ENCODE measurements at regions not wholly inside any gene's neighbourhood (a gene's known extent, or its start where the extent isn't known, plus 50 kb on each side); places are given as distances from the start of the nearest gene placed in this dataset.
"Not testable (repeated sequence)": the region's sequence is repeated elsewhere in the genome, so short reads cannot be mapped to it uniquely, and the experiment has no call there.

DNA sequence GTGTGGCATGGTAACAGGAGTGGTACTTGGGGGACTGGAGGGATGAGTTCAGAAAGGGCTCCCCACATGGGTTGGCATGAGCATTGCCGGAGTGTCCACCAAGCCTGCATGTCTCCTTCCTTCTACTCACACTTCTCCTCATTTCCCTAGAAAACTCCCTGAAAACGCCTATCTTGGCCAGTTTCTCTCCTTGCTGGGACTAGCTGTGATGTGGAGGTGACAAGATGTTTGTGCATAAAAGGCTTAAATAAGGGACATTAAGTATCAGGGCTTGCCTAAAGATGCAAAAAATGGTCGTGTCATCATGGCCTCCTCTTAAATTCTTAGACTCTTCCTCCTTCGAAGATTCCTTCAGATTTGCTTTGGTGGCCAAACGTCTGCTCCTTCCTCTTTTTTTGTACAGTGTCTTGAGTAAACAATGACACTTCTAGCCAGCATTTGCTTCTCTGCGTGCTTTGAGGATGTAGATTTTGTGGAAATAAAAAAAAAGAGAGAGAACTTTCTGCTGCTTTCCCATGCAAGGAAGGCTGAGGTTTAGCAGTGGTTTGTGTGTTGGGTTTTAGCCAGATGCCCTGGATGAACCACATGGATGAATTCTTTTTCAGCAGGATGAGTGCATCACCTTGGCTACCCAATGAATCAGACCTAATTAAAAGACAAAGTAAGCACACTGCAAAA is 239.1 kb upstream of the IRF2BP2 start:
- no peak for DNase-seq (ENCODE audit: low read depth in 2 of 2, low spot score in 1 of 2)

DNA sequence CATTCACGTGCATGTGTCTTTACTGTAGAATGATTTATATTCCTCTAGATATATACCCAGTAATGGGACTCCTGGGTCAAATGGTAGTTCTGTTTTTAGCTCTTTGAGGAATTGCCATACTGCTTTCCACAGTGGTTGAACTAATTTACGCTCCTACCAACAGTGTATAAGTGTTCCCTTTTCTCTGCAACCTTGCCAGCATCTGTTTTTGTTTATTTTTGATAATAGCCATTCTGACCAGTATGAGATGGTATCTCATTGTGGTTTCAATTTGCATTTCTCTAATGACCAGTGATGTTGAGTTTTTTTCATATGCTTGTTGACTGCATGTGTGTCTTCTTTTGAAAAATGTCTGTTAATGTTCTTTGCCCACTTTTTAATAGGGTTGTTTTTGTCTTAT is 236.8 kb upstream of the IRF2BP2 start:
- DNase-seq (ENCODE audit: low read depth in 2 of 2, low spot score in 1 of 2) = not testable (repeated sequence)

DNA sequence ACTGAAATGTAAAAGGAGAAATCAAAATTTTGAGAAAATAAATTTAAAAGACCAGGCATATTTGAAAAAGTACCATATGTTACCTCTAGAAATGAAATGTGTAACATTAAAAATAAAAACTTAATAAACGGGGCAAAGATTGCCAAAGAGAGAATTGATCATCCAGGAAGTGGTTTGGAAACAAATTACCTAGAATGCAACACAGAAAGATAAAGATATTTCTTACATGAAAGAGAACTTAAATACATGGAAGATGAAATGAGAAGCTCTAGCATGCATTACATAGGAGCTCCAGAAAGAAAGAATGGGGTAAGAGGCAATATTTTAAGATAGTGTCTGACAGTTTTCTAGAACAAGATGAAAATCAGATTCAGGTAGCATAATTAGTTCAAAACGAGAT is 235.9 kb upstream of the IRF2BP2 start:
- DNase-seq (ENCODE audit: low read depth in 2 of 2, low spot score in 1 of 2) = no peak

DNA sequence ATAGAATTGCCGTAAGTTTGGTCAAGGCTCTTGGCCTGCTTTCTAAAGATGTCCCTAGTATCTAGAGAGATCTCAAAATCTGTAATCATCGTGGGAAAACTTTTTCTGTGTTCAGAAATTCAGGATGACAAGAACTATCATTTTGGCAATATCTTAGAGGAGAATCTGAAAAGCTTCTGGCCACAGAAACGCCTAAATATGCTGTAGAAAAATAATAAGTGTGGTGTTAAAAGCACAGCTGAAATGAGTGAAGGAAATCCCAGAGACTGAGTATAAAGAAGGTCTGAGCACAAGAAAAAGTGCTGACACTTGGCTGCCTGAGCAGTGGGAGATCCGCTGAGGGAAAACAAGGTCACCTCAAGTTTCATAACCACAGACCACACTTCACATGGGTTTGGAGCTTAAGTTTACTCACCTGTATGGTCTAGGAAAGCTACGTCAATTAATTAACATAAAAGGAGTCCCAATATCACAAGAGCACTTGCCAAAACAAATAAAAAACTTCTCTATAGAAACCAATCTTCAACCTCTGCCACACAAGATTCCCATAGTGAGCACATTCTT is 235.2 kb upstream of the IRF2BP2 start:
- no peak for DNase-seq (ENCODE audit: low read depth in 2 of 2, low spot score in 1 of 2)

DNA sequence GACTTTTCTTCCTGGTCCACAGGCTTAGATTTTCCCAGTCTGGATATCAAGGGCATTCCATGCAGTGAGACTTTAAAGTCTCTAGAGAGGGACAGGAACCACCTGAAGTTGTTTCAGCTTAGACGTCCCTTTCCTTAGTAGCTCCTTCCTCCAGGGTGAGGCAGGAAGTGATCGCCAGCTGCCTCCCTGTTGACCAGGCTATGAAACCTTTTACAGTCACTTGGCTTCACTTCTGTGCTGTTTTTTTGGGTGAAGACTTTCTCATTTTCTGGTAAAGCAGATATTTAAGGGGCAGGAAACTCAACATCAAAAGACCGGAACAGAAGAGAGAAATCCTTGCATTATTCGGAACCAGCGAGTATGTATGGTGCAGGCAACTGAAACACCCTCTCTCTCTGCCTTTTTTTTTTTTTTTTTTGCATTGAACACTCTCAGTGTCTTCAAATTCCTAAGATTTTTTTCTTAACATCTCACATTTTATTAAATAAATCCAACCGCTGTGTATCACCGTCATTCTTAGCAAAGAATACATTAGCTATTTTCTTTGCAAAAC is 234.6 kb upstream of the IRF2BP2 start:
- DNase-seq (ENCODE audit: low read depth in 2 of 2, low spot score in 1 of 2) = no peak

DNA sequence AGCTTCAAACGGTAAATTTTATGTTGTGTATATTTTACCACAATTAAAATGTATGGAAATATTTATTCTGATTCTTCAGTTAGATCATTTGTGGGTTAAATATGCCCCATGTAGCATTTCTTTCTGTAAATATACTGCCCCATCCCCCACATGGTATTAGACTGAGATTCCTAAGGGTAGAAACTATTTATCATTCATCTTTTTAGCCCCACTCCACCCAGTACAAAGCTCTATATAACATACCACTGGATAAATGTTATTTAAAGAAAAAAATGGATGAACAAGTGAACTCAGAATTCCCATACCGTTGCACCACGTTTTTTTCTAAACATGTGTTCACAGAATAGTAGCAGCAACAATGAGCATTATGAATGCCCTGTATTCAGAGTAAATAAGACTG is 234.0 kb upstream of the IRF2BP2 start:
- DNase-seq (ENCODE audit: low read depth in 2 of 2, low spot score in 1 of 2) = no peak

DNA sequence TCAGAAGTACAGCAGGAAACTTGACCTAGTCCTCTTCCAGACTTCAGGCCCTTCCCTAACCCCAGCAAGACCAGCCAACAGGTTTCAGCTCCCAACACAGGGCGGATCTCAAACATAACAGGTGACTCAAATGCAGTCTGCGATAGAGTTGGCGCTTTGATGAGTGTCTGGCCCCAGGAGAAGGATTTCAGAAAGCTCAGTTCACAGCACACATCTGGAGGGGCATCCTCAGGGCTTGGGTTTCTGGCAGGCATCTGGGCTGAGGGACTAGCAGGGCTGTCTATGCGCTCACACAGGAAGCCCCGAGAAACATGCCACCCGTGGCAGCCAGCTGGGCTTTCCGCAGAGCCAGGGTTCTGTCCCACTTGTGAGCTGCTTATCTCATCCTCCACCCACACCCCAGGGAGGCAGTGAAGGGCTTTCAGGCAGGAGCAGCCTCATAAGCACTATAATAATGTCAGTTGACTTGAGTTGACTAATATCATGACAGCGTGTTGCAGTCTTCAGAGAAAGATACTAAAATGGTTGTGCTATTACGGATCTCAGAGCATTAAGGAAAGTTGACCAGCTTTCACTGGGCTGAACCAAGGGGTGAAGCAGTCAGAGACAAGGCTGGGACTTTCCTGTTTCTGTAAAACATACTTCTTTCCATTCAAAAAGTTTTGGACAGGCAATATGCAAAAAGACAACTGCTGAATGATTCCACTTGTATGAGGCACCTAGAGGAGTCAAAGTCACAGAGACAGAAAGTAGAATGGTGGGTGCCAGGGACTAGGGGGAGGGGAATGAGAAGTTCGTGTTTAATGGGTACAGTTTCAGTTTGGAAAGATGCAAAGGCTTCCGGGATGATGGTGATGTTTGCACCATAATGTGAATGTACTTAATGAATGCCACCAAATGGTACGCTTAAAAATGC is 233.0 kb upstream of the IRF2BP2 start:
- peak; percentile 18 to 60 for DNase-seq (ENCODE audit: low read depth in 2 of 2, low spot score in 1 of 2)

DNA sequence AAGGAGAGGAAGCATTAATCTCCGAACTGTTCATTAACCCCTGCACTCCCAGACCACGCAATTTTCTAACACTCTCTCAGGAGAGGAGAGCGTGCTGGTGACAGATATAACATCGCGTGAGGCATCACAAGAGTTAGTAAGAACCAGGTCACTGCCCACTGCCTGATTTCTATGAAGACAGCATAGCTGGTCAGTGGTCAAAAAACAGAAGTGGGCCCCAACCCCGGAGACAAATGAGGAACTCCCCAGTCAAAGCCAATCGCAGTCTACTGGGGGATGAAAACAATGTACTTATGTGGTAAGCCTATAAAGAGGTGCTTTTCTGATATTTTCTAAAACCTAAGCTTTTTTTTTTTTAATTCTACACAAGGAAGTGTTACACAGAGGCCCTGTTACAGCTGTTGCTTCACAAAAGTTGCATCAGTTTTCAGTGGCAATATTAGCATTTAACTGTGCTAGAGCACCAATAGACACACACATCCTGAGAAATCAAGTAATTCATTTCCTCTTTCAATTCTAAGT is 231.8 kb upstream of the IRF2BP2 start:
- DNase-seq (ENCODE audit: low read depth in 2 of 2, low spot score in 1 of 2) = no peak

DNA sequence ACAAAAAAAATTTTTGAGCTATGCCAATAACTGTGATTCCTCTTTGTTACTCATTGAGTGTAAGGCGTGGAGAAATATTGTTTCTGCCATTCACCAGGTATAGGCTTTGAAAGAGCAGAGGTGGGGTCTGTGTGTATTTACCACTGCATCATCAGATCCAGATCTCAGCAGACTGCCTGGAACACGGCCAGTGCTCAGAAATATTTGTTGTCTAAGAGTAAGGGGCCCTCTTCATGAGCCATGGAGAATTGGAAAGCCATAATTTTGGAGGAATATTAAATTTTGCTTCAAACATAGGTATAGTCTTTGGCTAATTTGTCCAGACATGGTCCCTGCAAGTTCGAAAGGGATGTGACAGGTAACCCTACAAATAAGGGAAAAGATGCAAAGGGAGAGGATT is 231.3 kb upstream of the IRF2BP2 start:
- no peak for DNase-seq (ENCODE audit: low read depth in 2 of 2, low spot score in 1 of 2)

DNA sequence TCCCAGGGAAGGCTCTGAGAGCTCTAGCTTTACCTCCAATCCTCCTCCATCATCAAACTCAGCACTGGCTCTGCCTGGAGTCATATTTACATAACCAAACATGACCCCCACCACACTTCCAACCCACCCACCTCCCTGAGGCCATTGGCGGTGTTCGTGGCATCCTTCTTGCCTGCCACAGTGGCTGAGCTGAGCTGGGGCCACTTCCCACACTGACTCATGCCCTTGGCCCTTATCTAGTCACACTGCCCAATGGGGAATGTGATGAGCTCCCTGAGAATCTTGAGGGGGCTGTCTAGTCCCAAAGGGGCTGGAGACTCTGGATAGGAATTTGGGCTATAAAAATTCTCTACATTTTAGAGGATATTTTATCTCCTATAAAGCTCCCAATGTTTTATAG is 230.9 kb upstream of the IRF2BP2 start:
- no peak for DNase-seq (ENCODE audit: low read depth in 2 of 2, low spot score in 1 of 2)

DNA sequence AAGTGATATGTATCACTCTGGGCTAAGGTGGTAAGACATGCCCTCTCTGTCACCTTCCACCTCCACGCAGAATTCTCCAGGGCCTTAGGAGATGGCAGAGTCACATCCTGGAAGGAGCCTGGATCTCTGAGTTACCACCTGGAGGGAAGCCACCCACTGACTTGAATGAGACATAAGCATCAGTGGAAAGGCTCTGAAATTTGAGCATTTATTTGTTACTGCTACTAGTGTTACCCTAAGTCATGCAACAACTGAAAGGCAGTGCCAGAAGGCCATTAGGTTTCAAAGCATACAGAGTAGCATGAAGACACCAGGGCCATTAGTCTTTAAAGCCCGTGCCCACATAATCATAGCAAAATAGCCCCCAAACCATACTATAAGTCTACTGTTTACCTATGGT is 230.3 kb upstream of the IRF2BP2 start:
- DNase-seq (ENCODE audit: low read depth in 2 of 2, low spot score in 1 of 2) = no peak

DNA sequence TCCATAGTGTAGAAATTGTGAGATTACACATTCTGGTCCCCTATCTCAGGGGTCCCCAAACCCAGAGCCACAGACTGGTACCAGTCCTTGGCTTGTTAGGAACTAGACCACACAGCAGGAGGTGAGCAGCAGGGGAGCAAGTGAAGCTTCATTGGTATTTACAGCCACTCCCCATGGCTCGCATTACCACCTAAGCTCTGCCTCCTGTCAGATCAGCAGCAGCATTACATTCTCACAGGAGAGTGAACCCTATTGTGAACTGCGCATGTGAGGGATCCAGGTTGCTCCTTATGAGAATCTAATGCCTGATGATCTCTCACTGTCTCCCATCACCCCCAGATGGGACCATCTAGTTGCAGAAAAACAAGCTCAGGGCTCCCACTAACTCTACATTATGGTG is 229.7 kb upstream of the IRF2BP2 start:
- no peak for DNase-seq (ENCODE audit: low read depth in 2 of 2, low spot score in 1 of 2)

DNA sequence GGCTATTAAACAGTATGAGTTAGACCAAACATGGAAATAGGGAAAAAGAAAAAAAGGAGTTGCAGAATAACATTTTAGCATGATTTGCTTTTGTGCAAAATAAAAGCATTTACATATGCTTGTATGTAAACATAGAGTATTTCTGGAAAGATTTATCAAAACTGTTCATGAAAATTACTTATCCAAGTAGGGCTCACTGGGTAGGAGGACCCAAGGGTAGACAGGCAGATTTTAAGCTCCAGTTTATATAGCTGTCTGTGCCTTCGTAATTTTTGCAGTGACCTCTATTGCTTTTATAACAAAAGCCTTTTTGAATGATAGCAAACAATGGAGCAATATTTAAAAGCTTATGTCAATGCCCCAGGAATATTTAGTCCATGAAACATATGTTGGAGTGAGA is 228.8 kb upstream of the IRF2BP2 start:
- no peak for DNase-seq (ENCODE audit: low read depth in 2 of 2, low spot score in 1 of 2)

DNA sequence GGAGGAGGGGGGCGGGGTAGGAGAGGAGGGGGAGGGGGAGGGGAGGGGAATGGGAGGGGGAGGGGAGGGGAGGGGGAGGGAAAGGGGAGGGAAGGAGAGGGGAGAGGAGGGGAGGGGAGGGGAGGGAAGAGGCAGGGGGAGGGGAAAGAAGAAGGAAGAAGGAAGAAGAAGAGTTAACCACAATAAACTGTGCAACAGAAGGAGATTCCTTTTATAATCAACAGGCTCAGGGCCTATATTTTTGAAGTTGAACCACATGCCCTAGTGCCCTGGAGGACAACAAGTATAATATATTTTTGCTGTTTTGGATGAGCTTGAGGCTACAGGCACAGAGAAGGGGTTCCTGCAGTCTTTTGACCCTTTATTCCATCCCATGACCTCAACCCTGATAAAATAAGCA is 228.2 kb upstream of the IRF2BP2 start:
- DNase-seq (ENCODE audit: low read depth in 2 of 2, low spot score in 1 of 2) = no peak

DNA sequence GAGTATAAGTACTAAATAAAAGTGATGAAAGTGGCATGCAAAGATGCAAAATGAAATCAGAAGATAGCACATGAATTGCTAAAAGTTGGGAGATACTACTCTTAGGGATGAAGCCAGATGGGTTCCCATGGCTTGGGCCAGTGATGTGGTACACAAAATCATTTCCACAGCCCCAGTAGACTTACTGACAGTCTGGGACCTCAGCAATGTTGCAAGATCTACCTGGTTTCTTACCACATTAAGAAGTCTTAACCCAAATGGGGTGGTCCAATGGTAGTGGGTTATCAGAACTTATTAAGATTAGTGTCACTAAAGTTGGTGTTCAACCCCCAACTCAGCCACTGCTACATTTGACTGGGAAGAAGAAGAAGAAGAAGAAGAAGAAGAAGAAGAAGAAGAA is 227.7 kb upstream of the IRF2BP2 start:
- no peak for DNase-seq (ENCODE audit: low read depth in 2 of 2, low spot score in 1 of 2)

DNA sequence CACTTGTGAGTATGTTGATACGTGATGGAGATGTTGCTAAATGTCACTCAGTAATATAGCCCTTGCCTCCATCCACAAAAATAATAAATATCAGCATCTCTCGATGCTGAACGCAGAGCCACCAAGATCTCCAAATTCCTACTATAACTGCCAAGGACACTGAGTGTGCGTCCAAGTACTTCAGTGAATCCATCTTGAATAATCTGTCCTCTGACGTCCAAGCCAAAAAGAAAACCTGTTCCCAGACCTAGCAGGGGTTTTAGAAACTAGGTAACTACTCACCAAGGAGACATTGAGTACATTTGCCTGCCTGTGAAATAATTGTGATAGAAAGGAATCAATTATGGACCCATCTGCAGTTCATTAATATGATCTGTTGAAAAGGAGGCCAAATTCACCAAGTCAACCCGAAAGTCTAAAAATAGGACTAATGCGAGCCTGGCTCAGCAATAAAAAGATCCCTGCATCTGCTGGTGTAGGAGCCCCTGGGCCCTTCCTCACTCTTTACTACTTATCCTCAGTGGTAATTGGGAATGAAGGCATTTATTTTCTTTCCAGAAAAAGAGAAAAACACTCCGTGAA is 226.9 kb upstream of the IRF2BP2 start:
- no peak for DNase-seq (ENCODE audit: low read depth in 2 of 2, low spot score in 1 of 2)

DNA sequence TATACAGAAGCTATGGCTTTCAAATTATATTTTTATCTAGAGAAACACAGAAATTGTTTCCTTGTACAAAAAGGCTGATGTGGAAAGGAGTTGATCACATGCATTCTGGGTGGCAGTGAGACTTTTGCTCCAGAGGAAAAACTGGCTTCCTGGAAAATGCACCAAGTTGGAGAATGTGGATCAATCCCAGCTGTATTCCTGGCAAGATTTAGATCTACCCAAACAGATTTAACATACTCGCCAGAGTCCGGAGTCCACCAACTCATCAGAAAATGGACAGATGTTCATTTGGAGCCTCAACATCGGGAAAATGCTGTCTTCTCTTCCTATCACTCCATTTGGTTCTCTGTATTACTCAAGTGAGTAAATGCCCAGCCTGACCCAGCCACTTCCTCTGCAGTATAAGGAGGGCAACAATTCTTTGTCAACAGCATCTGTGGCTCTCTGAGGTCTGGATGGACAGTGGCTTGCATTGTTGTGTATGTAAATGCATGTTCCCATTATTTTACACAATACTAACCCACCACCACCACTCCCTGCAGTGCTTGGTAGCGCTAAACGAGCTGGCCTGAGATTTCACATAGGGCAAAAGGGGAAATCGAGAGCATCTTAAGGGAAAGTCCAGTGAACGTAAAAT is 226.2 kb upstream of the IRF2BP2 start:
- no peak for DNase-seq (ENCODE audit: low read depth in 2 of 2, low spot score in 1 of 2)

DNA sequence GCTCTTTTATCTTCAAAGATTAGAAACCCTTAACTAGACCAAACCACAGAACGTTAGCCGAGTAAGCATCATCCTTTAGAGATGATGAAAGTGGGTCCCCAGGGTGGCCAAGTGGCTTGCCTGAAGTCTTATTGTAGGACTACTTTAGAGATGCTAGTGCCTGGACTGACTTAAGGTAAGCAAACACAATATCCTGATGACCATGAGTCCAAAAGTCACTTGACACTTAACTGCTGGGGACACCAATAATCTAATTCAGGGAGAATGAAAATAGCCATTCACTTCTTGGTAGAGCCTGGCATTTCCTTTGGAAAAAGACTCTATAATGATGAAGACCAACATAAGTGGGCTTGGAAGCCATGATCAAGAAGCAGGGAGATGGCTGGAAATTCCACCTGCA is 225.3 kb upstream of the IRF2BP2 start:
- no peak for DNase-seq (ENCODE audit: low read depth in 2 of 2, low spot score in 1 of 2)

DNA sequence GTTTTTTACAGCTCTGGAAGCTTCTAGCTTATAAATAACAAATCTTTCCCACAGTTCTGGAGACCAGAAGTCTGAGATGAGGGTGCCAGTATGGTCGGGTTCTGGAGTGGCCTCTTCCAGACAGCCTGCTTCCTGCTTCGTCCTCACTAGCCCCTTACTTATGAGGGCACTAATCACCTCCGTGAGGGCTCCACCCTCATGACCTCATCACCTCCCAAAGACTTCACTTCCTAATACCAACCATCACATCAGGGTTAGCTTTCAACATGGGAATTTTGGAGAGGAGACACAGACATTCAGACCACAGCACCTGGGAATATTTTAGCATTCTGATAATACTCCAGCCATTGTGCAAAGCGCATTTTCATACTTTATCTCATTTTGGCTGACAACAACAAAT is 223.7 kb upstream of the IRF2BP2 start:
- DNase-seq (ENCODE audit: low read depth in 2 of 2, low spot score in 1 of 2) = no peak

DNA sequence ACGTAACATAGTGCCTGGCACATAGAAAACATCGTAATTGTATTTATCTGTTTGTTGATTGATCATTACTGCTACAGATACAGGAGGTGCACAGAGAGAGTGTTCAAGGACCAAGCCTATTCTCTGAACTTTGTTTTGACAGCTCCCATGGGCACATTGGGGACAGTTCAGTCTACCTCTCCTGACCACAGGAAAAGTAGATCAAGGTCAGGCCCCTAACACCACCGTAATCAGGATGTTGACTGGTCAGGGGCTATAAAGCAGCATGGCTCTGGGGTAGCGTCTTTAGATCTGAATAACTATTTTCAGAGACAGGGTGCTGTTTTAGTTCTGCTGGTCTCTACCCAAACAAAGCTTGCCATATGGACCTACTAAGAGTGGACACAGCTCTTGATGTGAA is 223.1 kb upstream of the IRF2BP2 start:
- no peak for DNase-seq (ENCODE audit: low read depth in 2 of 2, low spot score in 1 of 2)

DNA sequence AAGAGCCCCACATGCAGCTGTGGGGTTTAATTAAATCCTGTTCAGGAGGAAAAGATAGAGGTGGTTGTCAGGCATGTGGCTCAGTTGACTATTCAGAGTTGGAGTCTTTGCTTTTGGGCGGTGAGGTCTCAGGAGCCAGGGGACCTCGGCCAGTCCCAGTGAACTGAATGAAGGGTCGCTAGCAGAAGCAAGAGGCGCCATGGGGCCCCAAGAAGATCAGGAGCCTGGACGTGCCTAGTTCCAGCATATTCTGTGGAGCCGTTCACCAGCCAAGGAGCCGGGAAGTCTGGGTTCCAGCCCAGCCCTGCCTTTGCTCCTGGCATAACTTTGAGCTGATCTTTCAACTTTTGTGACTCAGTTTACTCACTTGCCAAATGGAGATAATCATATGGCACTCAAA is 217.7 kb upstream of the IRF2BP2 start:
- DNase-seq (ENCODE audit: low read depth in 2 of 2, low spot score in 1 of 2) = no peak

All from stimulated activated CD8-positive, alpha-beta memory T cell treated with anti-CD3 and anti-CD28 coated beads, Interleukin-4, amount 100 ng/mL, for 4 hours (primary cell).